ENCODE measurements at regions not wholly inside any gene's neighbourhood (a gene's known extent, or its start where the extent isn't known, plus 50 kb on each side); places are given as distances from the start of the nearest gene placed in this dataset.

- intact Hi-C loops (cut with DNase I; ENCODE audit: low total_unique reads): no loop called here
- Histone ChIP-seq H3K36me3 (no peaks in the 10 kb centered on the region), H3K27ac (no peak overlapping the region), H3K4me1 (no peaks in the 10 kb centered on the region), H3K9me3 (no peaks in the 10 kb centered on the region), H3K4me3 (no peak overlapping the region), H3K27me3 (replicated peaks in 1 of 7) (no peaks in the 10 kb centered on the region)
- no peak for DNase-seq
- TF ChIP-seq POLR2A (IDR thresholded peaks at IDR 0.05) (no peak), POLR2AphosphoS5 (IDR thresholded peaks at IDR 0.05) (no peak), CTCF (IDR thresholded peaks at IDR 0.05 in 8 of 11, conservative IDR thresholded peaks at IDR 0.05 in 3 of 11) (no peak)
- WGBS, 5 donors: 68 to 79% (median 74%) methylated on average over 3 to 9 of the region's 9 CpGs
Measured at GRCh38 chrX:140355922-140356321, 148.9 kb downstream of the SOX3 start.

GRCh38 chrX:140355429-140355828 lies 149.4 kb downstream of the SOX3 start:
- intact Hi-C loops (cut with DNase I; ENCODE audit: low total_unique reads): no loop called here
- Histone ChIP-seq H3K27ac (no peak overlapping the region), H3K9me3 (no peaks in the 10 kb centered on the region), H3K4me3 (no peak overlapping the region), H3K27me3 (replicated peaks in 1 of 7) (no peaks in the 10 kb centered on the region), H3K4me1 (no peaks in the 10 kb centered on the region), H3K36me3 (no peaks in the 10 kb centered on the region)
- WGBS, 5 donors: 70 to 81% (median 75%) methylated on average over 6 of the region's 6 CpGs
- no peak for DNase-seq
- TF ChIP-seq CTCF (IDR thresholded peaks at IDR 0.05 in 8 of 11, conservative IDR thresholded peaks at IDR 0.05 in 3 of 11) (no peak), POLR2A (IDR thresholded peaks at IDR 0.05) (no peak), POLR2AphosphoS5 (IDR thresholded peaks at IDR 0.05) (no peak)

- intact Hi-C loops (cut with DNase I; ENCODE audit: low total_unique reads): no loop called here
- WGBS, 5 donors: 6 to 31% (median 17%) methylated on average over 2 to 3 of the region's 3 CpGs
- Histone ChIP-seq H3K27ac (no peak overlapping the region), H3K9me3 (no peaks in the 10 kb centered on the region), H3K27me3 (replicated peaks in 1 of 7) (no peaks in the 10 kb centered on the region), H3K4me1 (no peaks in the 10 kb centered on the region), H3K36me3 (no peaks in the 10 kb centered on the region), H3K4me3 (no peak overlapping the region)
- TF ChIP-seq CTCF (IDR thresholded peaks at IDR 0.05 in 8 of 11, conservative IDR thresholded peaks at IDR 0.05 in 3 of 11): no peak
- no peak for TF ChIP-seq POLR2AphosphoS5 (IDR thresholded peaks at IDR 0.05)
- no peak for TF ChIP-seq POLR2A (IDR thresholded peaks at IDR 0.05)
- no peak for DNase-seq
Measured at GRCh38 chrX:140354431-140355120, 150.3 kb downstream of the SOX3 start.

GRCh38 chrX:140346729-140347128 lies 158.1 kb downstream of the SOX3 start:
- DNase-seq: no peak
- intact Hi-C loops (cut with DNase I; ENCODE audit: low total_unique reads): no loop called here
- Histone ChIP-seq H3K9me3 (no peaks in the 10 kb centered on the region), H3K27ac (no peak overlapping the region), H3K36me3 (no peaks in the 10 kb centered on the region), H3K4me1 (no peaks in the 10 kb centered on the region), H3K27me3 (replicated peaks in 1 of 7) (no peaks in the 10 kb centered on the region), H3K4me3 (no peak overlapping the region)
- WGBS, 5 donors: 15 to 50% (median 34%) methylated on average over 1 of the region's 1 CpG
- TF ChIP-seq POLR2A (IDR thresholded peaks at IDR 0.05) (no peak), POLR2AphosphoS5 (IDR thresholded peaks at IDR 0.05) (no peak), CTCF (IDR thresholded peaks at IDR 0.05 in 8 of 11, conservative IDR thresholded peaks at IDR 0.05 in 3 of 11) (no peak)

Data from spleen (tissue), 11 donors.